Suppressor macrophage (primary cell): ENCODE measurements at regions not wholly inside any gene's neighbourhood (a gene's known extent, or its start where the extent isn't known, plus 50 kb on each side); places are given as distances from the start of the nearest gene placed in this dataset.

ENCODE experiments used
- DNase-seq, 4 experiments: peaks; one replicate each; pipeline ENCODE4 v3.0.0-alpha.2; 2020 to 2022

- DNase-seq, result no peak
Measured at GRCh38 chr14:66434464-66434863, 51.7 kb upstream of the CCDC196 start.

- no peak for DNase-seq
Measured at GRCh38 chr14:66435683-66436082, 50.5 kb upstream of the CCDC196 start.
